Transverse colon (tissue), 4 donors: ENCODE measurements at regions not wholly inside any gene's neighbourhood (a gene's known extent, or its start where the extent isn't known, plus 50 kb on each side); places are given as distances from the start of the nearest gene placed in this dataset.

ENCODE experiments used
- DNase-seq: peaks from one replicate; pipeline ENCODE4 v3.0.0-alpha.2; 2019
- H3K27ac ChIP-seq, 4 donors: fragments of 200-600 bp; sonication (generic); 2 replicates each; pipeline ENCODE4 v1.5.1; 2016 to 2018; ENCODE audit warnings: inconsistent platforms in 4 of 4
- H3K27me3 ChIP-seq: fragments of 200-600 bp; sonication (generic); 2 replicates; pipeline ENCODE4 v1.5.1; 2017; ENCODE audit warnings: inconsistent platforms
- H3K36me3 ChIP-seq, 4 donors: fragments of 200-600 bp; sonication (generic); 2 replicates each; pipeline ENCODE4 v1.5.1; 2017 to 2019; ENCODE audit warnings: inconsistent platforms in 4 of 4
- H3K4me1 ChIP-seq, 4 donors: fragments of 200-600 bp; sonication (generic); 2 replicates each; pipeline ENCODE4 v1.5.1; 2017 to 2020; ENCODE audit warnings: inconsistent platforms in 4 of 4
- H3K4me3 ChIP-seq, 4 donors: fragments of 200-600 bp; sonication (generic); 1 replicate in 1 of 4; 2 replicates in 3 of 4; pipeline versions ENCODE4 v1.5.1 to v1.6.1; 2017 to 2019; ENCODE audit warnings: inconsistent platforms in 4 of 4
- H3K9me3 ChIP-seq, 2 donors: fragments of 200-600 bp; sonication (generic); 2 replicates each; pipeline ENCODE4 v1.5.1; 2017 to 2019; ENCODE audit warnings: inconsistent platforms in 2 of 2
- EP300 ChIP-seq: sonication (generic); formaldehyde crosslinking; IDR thresholded peaks from one replicate; pipeline ENCODE4 v1.6.1; 2017; ENCODE audit warnings: antibody characterized with exemption, low read depth
- POLR2A ChIP-seq: fragments of 450-650 bp; IDR thresholded peaks from one replicate; pipeline ENCODE4 v1.6.1; 2016; ENCODE audit warnings: antibody characterized with exemption, mild to moderate bottlenecking, moderate library complexity
- POLR2AphosphoS5 ChIP-seq, 3 donors: sonication (generic); formaldehyde crosslinking; IDR thresholded peaks; one replicate each; pipeline ENCODE4 v1.6.1; 2016; ENCODE audit warnings: antibody characterized with exemption in 3 of 3
- WGBS, 2 donors: methylation state at CpG; one replicate each; pipeline ENCODE4 v1.1.5; 2018; ENCODE audit warnings: low coverage in 1 of 2; 5-methylcytosine and 5-hydroxymethylcytosine counted together
- in situ Hi-C, 4 donors: fragments of 200-750 bp; cut with MboI; loops; one replicate each; pipeline versions ENCODE4 v1.15.0 to v1.15.1; 2017; ENCODE audit warnings: low sequenced_read_pairs in 3 of 4, low pct_ligation_motif_present in 1 of 4, low pct_unique_long_range_greater_than_20kb in 1 of 4
- intact Hi-C: fragments of 100-400 bp; cut with DNase I; formaldehyde crosslinking; loops from one replicate; pipeline ENCODE4 v1.15.1; 2023; ENCODE audit warnings: low total_unique reads
- TF ChIP-seq, protein P1 (sequence below), 5 experiments: fragments of 200-600 bp in 3 of 5; fragments of 450-650 bp in 2 of 5; sonication (generic) in 3 of 5; IDR thresholded peaks; 1 replicate in 2 of 5; 2 replicates in 3 of 5; pipeline ENCODE4 v1.5.1; 2016 to 2017; ENCODE audit warnings: antibody characterized with exemption in 5 of 5, inconsistent platforms in 3 of 5, mild to moderate bottlenecking in 2 of 5, moderate library complexity in 1 of 5

- DNase-seq, result no peak
- in situ Hi-C loops (no loop called here), intact Hi-C loops (no loop called here)
- no peaks in the 10 kb centered on the region for H3K27me3 ChIP-seq
- no peak overlapping the region for H3K4me3 ChIP-seq
- H3K27ac ChIP-seq, result no peak overlapping the region
- no peaks in the 10 kb centered on the region for H3K36me3 ChIP-seq
- H3K9me3 ChIP-seq, result no peaks in the 10 kb centered on the region
- no peaks in the 10 kb centered on the region for H3K4me1 ChIP-seq
- 76 to 77% methylated on average over 1 of the region's 1 CpG for WGBS, 2 donors
- TF ChIP-seq, protein P1, sequence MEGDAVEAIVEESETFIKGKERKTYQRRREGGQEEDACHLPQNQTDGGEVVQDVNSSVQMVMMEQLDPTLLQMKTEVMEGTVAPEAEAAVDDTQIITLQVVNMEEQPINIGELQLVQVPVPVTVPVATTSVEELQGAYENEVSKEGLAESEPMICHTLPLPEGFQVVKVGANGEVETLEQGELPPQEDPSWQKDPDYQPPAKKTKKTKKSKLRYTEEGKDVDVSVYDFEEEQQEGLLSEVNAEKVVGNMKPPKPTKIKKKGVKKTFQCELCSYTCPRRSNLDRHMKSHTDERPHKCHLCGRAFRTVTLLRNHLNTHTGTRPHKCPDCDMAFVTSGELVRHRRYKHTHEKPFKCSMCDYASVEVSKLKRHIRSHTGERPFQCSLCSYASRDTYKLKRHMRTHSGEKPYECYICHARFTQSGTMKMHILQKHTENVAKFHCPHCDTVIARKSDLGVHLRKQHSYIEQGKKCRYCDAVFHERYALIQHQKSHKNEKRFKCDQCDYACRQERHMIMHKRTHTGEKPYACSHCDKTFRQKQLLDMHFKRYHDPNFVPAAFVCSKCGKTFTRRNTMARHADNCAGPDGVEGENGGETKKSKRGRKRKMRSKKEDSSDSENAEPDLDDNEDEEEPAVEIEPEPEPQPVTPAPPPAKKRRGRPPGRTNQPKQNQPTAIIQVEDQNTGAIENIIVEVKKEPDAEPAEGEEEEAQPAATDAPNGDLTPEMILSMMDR (IDR thresholded peaks at IDR 0.05), result no peak
- TF ChIP-seq POLR2AphosphoS5 (IDR thresholded peaks at IDR 0.05) (no peak), POLR2A (no peak), EP300 (no peak)
Measured at GRCh38 chr2:144230448-144231085, 289.4 kb downstream of the ZEB2 start.

DNA sequence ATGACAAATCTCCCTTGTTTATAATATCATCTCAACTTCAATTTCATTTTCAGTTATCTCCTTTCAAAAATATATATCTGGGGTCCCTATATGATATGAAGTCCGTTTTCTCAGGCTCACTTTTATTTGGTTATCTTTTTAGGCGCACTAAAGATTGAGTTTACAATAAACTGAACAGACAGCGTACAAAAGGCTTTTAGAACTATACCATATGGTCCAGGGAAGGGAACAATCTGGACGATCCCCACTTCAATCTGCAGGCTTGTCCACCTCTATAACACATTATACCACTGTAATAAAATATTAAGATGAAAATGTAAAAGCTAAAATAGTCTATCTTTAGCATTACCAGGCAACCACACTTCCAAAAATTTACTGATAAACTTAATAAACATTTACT, 289.9 kb downstream of the ZEB2 start:
- no peak overlapping the region for H3K27ac ChIP-seq
- H3K36me3 ChIP-seq, result no peaks in the 10 kb centered on the region
- 91 to 95% methylated on average over 4 of the region's 4 CpGs for WGBS, 2 donors
- in situ Hi-C loops, result no loop called here
- H3K4me1 ChIP-seq, result no peaks in the 10 kb centered on the region
- no peaks in the 10 kb centered on the region for H3K9me3 ChIP-seq
- no peaks in the 10 kb centered on the region for H3K27me3 ChIP-seq
- no peak overlapping the region for H3K4me3 ChIP-seq
- DNase-seq, result no peak
- TF ChIP-seq, protein P1 (IDR thresholded peaks at IDR 0.05), result no peak
- TF ChIP-seq EP300 (no peak), POLR2A (no peak), POLR2AphosphoS5 (IDR thresholded peaks at IDR 0.05) (no peak)
- intact Hi-C loops, result no loop called here

GRCh38 chr2:144229296-144229695, 290.6 kb downstream of the ZEB2 start:
- TF ChIP-seq POLR2AphosphoS5 (IDR thresholded peaks at IDR 0.05) (no peak), POLR2A (no peak), EP300 (no peak)
- TF ChIP-seq, protein P1 (IDR thresholded peaks at IDR 0.05), result no peak
- no peak for DNase-seq
- no peaks in the 10 kb centered on the region for H3K9me3 ChIP-seq
- no peaks in the 10 kb centered on the region for H3K4me1 ChIP-seq
- intact Hi-C loops (no loop called here), in situ Hi-C loops (no loop called here)
- H3K4me3 ChIP-seq, result no peak overlapping the region
- no peak overlapping the region for H3K27ac ChIP-seq
- no peaks in the 10 kb centered on the region for H3K27me3 ChIP-seq
- no peaks in the 10 kb centered on the region for H3K36me3 ChIP-seq
- WGBS, 2 donors, result 78 to 86% methylated on average over 1 of the region's 1 CpG

DNA sequence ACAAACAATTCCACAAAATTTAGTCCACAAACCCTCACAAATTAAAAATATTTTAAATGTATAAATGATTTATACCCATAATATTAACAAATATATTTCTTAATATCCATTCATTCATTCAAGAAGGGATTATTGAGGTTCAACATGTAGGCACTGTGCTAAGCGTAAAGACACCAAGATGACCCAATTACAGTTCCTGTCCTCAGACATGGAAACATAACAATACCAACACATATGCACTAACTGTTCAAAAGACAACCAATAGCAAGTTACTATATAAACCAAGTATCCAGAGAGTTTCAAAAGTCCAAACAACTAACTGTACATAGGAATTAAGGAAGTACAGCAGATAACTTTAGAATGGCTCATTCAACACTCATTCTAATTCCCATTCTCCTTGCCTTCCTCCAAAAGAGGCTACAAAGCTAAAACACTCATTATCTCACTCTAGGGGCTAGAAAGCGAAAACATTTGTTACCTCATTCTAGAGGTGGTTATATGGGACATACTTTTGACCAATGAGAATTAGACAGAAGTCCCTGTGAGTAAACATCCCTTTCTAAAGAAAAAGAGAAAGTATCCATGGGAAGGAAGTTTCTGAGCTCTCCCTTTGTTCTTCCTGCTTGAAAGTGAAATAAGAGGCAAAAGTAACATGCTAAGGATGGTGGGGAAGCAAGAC, 292.4 kb downstream of the ZEB2 start:
- intact Hi-C loops, result no loop called here
- Histone ChIP-seq H3K9me3 (no peaks in the 10 kb centered on the region), H3K27ac (no peak overlapping the region), H3K27me3 (no peaks in the 10 kb centered on the region), H3K36me3 (no peaks in the 10 kb centered on the region), H3K4me1 (peaks cover 0 to 4% (median 0%) of the 10 kb centered on the region in 4 donors), H3K4me3 (no peak overlapping the region)
- TF ChIP-seq POLR2A (no peak), EP300 (no peak), POLR2AphosphoS5 (IDR thresholded peaks at IDR 0.05) (no peak)
- TF ChIP-seq, protein P1 (IDR thresholded peaks at IDR 0.05), result no peak
- WGBS, 2 donors, result 89 to 95% methylated on average over 2 of the region's 2 CpGs
- no peak for DNase-seq
- in situ Hi-C loops, result no loop called here
